ENCODE measurements at regions not wholly inside any gene's neighbourhood (a gene's known extent, or its start where the extent isn't known, plus 50 kb on each side); places are given as distances from the start of the nearest gene placed in this dataset.

GRCh38 chr20:40814631-40814960 lies 125.6 kb upstream of the MAFB start:
- TF ChIP-seq CTCF (IDR thresholded peaks at IDR 0.05; ENCODE audit: poor library complexity) (no peak), EZH2 (IDR thresholded peaks at IDR 0.05; ENCODE audit: borderline replicate concordance) (no peak)

Measured in hepatocyte (in vitro differentiated cells).